ENCODE measurements at regions not wholly inside any gene's neighbourhood (a gene's known extent, or its start where the extent isn't known, plus 50 kb on each side); places are given as distances from the start of the nearest gene placed in this dataset.

GRCh38 chr16:6131526-6132050, 1034.0 kb upstream of the EEF2KMT start:
- DNase-seq (ENCODE audit: low spot score): no peak

- no peak for DNase-seq (ENCODE audit: low spot score)
Measured at GRCh38 chr16:6125483-6126259, 1028.1 kb upstream of the EEF2KMT start.

GRCh38 chr16:6124136-6124535, 1026.5 kb upstream of the EEF2KMT start:
- no peak for DNase-seq (ENCODE audit: low spot score)

- DNase-seq (ENCODE audit: low spot score): no peak
Measured at GRCh38 chr16:6122401-6122800, 1024.8 kb upstream of the EEF2KMT start.

- DNase-seq (ENCODE audit: low spot score): no peak
Measured at GRCh38 chr16:6114691-6115090, 1017.1 kb upstream of the EEF2KMT start.

GRCh38 chr16:6113749-6114148, 1016.2 kb upstream of the EEF2KMT start:
- DNase-seq (ENCODE audit: low spot score): no peak

GRCh38 chr16:6112700-6113099, 1015.1 kb upstream of the EEF2KMT start:
- no peak for DNase-seq (ENCODE audit: low spot score)

GRCh38 chr16:6111390-6111789, 1013.8 kb upstream of the EEF2KMT start:
- DNase-seq (ENCODE audit: low spot score): no peak

GRCh38 chr16:6110346-6110745, 1012.8 kb upstream of the EEF2KMT start:
- DNase-seq (ENCODE audit: low spot score): no peak

- no peak for DNase-seq (ENCODE audit: low spot score)
Measured at GRCh38 chr16:6106061-6106460, 1008.5 kb upstream of the EEF2KMT start.

- no peak for DNase-seq (ENCODE audit: low spot score)
Measured at GRCh38 chr16:6105115-6105514, 1007.5 kb upstream of the EEF2KMT start.

- no peak for DNase-seq (ENCODE audit: low spot score)
Measured at GRCh38 chr16:6104428-6104827, 1006.8 kb upstream of the EEF2KMT start.

- no peak for DNase-seq (ENCODE audit: low spot score)
Measured at GRCh38 chr16:6103561-6103960, 1006.0 kb upstream of the EEF2KMT start.

GRCh38 chr16:6099102-6099501, 1001.5 kb upstream of the EEF2KMT start:
- DNase-seq (ENCODE audit: low spot score): no peak

GRCh38 chr16:6096931-6097670, 999.5 kb upstream of the EEF2KMT start:
- no peak for DNase-seq (ENCODE audit: low spot score)

- DNase-seq (ENCODE audit: low spot score): no peak
Measured at GRCh38 chr16:6095414-6095813, 997.8 kb upstream of the EEF2KMT start.

- DNase-seq (ENCODE audit: low spot score): no peak
Measured at GRCh38 chr16:6091021-6091420, 993.4 kb upstream of the EEF2KMT start.

GRCh38 chr16:6081320-6081976, 983.9 kb upstream of the EEF2KMT start:
- DNase-seq (ENCODE audit: low spot score): peak; percentile 34

GRCh38 chr16:6076631-6077030, 979.0 kb upstream of the EEF2KMT start:
- DNase-seq (ENCODE audit: low spot score): no peak

GRCh38 chr16:6068063-6068462, 970.5 kb upstream of the EEF2KMT start:
- no peak for DNase-seq (ENCODE audit: low spot score)

- DNase-seq (ENCODE audit: low spot score): no peak
Measured at GRCh38 chr16:6066652-6067051, 969.1 kb upstream of the EEF2KMT start.

GRCh38 chr16:6063526-6063925, 965.9 kb upstream of the EEF2KMT start:
- DNase-seq (ENCODE audit: low spot score): no peak

GRCh38 chr16:6059671-6060070, 962.1 kb upstream of the EEF2KMT start:
- no peak for DNase-seq (ENCODE audit: low spot score)
